ENCODE measurements at regions not wholly inside any gene's neighbourhood (a gene's known extent, or its start where the extent isn't known, plus 50 kb on each side); places are given as distances from the start of the nearest gene placed in this dataset.

- no peak for DNase-seq
Measured at GRCh38 chr6:165814679-165815078, 151.6 kb upstream of the PDE10A start.

DNA sequence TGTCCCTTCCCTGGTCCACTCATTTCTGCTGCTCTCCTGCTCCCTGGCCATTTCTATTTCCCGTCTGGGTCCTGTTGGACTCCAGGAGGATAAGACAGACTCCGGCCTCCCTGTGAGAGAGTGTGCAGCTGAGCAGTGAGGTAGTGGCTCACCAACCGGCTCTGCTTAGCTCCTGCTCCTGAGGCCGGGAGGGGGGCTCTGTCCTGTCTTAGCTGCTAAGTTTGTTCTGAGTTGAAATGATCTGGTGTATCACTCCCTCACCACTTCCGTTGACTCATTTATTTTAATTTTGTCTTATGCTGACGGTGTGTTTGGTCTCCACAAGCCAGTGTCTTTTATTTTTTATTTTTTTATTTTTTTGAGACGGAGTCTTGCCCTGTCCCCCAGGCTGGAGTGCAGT is 148.5 kb upstream of the PDE10A start:
- DNase-seq, result no peak

GRCh38 chr6:165808021-165808420 is 145.0 kb upstream of the PDE10A start:
- no peak for DNase-seq

DNA sequence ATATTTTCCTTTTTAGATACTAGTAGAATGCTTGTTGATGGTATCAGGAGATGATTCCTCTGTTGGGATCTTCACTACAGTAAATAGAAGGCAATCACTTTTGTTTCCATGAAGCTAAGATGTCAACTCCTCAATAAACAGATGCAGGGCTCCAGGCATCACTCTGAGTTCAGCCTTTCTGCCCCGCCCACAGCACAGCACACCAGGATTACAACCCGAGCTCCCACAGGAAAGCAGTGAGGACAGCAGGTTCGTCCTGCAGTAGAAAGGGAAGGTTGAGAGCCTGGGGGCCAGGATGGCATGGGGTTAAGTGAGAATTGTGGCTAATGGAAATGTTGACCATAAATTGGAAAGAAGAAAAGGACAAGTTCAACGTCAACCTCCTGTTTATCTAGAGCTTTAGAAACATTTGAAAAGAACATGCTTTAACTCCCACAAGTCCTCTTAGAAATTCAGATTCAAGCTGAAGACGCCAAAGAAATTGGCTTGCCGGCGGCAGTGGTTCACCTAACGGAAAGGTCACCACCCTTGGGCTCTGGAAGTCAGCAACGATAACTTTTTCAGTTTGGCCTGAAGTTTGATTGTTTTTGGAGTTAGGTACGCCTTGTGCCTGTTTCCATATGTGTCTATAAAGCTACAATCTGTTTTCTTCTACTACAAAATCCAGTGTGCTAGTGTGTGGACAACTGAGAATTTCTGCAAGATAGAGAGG is 144.4 kb upstream of the PDE10A start:
- no peak for DNase-seq

DNA sequence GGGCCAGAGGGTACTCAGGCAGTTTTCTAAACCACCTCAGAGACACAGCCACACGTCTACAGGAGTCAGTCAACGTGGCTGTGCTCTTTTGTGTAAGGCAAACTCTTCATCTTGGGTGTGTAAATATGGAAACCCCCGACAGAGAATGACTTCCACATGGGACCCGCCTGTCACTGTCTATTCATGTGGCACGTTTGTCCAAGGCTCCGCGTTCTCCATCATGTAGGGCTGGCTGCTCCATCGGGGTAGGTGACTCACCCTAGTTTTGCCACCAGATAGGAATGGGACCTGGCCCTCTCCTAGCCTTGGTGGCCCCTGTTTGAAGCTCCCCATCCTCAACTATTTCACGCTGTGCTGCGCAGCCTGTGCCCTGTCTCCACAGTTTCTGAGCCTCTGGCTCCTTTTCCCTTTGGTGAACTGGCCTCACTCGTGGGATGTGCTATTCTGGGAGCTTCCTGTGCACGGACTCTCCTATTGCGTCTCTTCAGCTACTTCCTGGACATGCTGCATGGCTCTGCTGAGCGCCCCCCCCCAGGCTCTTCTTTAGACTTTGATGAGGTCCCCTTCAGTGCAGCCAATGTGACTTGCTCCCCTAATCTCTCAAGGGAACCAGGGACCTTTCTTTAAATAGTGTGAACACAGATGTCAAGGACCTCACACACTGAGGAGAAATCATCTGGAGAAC is 143.2 kb upstream of the PDE10A start:
- no peak for DNase-seq

- no peak for DNase-seq
Measured at GRCh38 chr6:165805636-165806035, 142.6 kb upstream of the PDE10A start.

DNA sequence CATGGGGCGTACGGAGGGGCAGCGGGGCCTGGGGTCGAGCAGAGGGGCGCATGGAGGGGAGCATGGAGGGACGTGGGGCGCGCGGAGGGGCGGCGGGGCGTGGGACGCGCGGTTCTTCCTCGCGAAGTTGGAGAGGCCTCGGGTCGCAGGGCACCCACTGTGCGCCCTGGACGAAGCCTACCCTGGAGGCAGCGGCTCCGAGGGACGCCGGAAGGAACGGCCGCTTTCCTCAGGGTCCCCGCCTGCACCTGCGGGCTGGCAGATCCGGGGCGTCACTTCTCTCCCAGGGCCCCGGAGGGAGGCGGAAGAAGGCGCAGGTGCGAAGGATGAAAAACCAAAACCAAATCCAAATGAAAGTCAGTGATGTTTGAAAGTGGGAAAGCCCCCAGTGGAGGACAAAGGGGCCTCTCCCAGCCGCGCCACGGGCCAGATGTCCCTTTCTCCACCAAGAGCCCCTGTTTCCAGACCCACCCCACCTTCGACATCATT is 142.1 kb upstream of the PDE10A start:
- DNase-seq, result no peak

DNA sequence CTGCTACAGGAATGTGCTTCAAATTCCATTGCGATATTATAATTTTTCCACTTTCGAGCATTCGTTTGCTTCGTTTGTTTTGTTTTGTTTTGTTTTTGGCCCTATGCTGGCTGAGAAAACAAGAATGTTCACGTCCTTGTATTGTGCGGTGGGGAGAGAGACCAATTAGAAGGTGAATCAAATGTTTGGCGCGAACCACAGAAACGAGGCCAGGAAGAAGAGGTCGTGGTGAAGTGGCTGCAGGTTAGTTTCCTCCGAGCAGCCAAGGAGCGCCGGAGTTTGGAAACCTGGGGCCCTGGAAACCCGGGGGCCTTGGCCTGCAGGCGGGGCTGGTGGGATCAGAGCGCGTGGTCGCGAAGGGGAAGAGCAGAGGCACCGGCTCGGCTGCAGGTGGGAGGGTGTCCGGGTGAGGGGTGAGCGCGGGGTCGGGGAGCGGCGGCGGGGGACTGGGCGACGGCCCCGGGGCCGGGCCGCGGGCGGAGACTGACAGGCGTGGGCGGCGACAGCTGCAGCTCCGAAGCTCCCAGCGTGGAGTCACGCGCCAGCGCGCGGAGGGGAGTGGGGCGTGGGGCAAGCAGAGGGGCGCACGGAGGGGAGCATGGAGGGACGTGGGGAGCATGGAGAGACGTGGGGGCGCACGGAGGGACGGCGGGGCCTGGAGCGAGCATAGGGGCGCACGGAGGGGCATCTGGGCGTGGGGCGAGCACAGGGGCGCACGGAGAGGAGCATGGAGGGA is 141.5 kb upstream of the PDE10A start:
- no peak for DNase-seq

DNA sequence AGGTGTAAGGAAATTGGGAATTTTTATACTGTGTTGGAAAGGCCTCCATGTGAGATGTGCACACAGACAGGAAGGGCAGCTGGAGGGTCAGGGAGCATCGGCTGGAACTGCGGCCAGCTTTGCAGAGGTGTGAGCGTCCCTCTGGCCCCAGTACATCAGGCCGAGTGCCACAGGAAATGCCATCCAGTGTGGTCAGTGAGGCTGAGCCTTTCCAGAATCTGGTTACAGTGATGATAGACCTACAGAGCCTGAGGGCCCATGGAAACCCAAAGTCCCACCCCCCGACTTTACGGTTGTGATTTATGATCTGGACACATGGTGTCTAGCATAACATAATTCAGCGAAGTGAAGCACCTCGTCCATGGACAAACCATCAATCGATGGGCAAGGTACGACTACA is 137.3 kb upstream of the PDE10A start:
- no peak for DNase-seq

GRCh38 chr6:165799391-165800153 is 136.5 kb upstream of the PDE10A start:
- DNase-seq, result no peak

DNA sequence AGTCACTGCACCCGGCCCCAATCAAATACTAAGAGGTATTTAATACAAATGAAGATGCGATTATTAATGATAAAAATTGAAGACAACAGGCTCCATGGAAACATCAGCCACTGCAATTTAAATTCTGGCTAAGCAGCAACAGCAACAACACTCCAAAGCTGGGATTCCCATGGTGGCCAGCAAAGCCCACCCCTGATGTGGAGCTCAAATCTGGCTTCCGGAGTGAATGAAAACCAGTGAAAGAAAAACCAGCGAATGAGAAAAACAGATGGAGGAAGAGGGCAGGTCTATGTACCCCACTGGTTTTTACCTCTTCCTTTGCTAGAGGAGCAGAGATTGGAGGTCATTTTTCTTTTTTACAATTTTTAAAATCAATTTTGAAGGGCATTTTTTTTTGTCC is 135.9 kb upstream of the PDE10A start:
- no peak for DNase-seq

GRCh38 chr6:165794179-165794601 is 131.1 kb upstream of the PDE10A start:
- DNase-seq, result no peak

- DNase-seq, result no peak
Measured at GRCh38 chr6:165793287-165793825, 130.3 kb upstream of the PDE10A start.

DNA sequence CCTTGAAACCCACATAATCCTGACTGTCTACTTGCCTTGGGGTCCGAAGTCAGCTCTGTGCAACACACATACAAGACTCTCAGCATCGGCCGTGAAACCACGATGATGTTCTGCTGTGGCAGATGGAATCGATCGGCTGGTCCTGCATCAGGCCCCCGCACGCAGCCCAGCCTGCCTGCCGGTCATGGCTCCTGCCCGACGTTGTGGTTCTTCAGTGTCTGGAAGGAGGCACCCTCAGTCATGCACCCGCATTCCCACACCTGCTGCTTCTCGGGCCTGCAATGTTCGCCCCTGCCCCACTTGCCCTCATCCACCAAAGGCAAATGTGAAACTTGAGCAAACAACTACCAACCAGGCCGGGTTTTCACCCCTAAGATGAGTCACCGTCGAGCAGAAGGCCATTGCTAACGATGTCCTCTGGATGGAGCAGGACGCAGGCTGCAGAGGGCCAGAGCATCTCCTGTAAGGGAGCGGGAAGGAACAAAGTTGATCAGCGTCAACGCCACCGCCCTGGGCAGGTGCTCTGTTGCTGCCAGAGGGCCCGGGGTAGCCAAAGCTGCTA is 128.9 kb upstream of the PDE10A start:
- DNase-seq, result no peak

DNA sequence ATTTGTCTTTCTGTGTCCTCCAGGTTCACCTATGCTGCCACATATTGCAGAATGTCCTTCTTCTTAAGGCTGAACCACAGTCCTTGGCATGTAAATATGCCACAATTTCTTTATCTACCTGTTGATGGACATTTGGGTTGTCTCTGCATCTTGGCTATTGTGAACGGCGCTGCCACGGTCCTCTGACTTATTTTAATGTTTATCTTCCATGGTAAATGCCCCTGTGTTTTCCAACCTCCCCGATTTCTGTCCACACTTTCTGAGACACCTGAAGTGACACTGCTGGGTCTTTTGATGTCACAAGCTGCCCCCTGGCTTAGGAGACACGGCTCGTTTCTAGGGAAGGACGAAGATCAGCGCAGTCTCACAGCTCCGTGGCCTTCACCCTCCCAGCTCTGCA is 128.3 kb upstream of the PDE10A start:
- no peak for DNase-seq

- DNase-seq, result no peak
Measured at GRCh38 chr6:165782812-165783211, 119.8 kb upstream of the PDE10A start.

DNA sequence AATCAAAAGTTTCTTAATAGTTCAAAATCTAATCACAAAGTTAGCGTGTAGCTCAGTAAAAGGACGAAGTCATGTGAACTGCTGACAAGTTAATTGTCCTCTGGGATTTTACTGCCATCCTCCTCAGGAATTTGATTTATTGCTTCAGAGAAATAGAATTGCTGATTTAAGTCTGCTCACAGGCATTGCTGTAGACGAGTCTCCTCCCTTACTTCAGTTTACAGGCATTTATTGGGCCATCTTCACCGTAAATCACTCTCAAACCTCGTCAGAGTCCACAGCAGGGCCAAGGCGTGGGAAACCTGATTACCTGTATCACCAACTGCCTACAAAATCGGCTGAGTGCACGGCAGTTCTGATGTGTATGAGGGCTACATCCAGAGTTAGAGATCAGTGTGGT is 119.1 kb upstream of the PDE10A start:
- DNase-seq, result no peak

DNA sequence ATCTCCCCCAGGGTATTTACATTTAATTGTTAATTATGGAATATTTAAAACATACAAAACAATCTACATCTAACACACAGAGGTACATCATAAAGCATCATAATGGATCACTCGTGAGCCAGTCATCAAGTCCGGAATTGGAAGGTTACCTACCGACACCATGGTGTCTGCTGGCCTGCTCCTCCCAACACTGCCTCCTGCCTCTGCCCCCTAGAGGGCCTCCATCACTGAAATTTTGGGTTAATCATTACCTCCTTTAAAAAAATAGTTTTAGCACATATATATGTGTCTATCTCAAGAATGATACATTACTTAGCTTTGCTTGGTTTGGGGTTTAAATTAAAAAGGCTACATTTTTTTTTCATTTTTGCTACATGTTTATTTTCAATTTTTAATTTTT is 114.6 kb upstream of the PDE10A start:
- DNase-seq, result no peak

DNA sequence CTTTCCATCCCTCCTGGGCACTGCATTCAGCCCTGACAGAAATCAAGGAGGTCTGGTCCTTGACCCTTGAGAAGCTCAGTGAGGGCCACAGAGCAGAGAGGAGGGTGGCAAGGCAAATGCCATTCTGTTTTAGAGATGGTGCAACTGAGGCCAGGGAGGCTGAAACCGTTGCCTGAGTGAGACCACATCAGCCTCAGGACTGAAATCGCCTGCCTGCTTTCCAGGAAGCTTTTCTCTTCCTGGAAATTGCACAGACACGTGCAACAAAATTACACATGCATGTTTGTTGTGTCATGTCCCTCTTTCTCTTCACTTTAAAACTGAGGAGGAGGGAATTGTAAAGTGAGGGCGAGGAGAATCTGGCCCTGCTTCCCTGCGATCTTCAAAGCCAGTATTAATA is 113.7 kb upstream of the PDE10A start:
- no peak for DNase-seq

- DNase-seq, result no peak
Measured at GRCh38 chr6:165775721-165776120, 112.7 kb upstream of the PDE10A start.

DNA sequence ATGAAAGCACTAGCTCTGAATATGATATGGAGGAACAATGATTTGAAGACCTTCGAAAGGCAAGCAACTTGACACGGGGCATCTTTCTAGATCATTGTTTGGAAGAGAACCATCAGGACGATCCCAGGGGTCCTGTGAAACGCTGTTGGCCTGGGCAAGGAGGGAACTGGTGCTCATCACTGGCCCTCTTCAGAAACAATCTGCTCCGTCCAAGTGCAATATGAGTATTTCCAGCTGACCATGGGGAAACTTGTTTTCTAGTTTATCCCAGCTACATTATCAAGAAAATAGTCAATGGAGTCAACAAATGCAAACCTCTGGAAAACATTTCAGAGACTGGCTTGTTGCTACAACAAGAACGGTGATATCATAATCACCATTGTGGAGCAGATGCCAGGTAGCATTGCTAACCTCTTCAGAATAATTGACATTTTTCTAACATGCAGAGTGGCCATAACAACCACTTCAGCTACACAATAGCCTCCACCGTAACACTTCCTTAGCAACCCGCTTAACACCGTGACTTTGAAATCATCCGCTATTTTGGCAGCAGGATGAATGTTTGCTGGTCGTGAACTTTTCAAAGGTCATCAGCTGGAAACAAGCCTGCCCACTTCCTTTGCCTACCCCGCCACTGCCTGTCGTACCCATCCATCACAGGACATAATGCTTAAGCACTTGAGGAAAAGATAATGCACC is 112.0 kb upstream of the PDE10A start:
- DNase-seq, result no peak
